GM19395 (cell line): ENCODE measurements at regions not wholly inside any gene's neighbourhood (a gene's known extent, or its start where the extent isn't known, plus 50 kb on each side); places are given as distances from the start of the nearest gene placed in this dataset.

Experiments
- ATAC-seq: cut with Tn5 transposase; IDR thresholded peaks from one replicate; pipeline ENCODE4 v1.9.1; 2021; ENCODE audit warnings: mild to moderate bottlenecking, moderate library complexity; ENCODE audit not compliant: unreplicated experiment

GRCh38 chr6:134719911-134720310 is 230.0 kb downstream of the ALDH8A1 start:
- no peak for ATAC-seq

- ATAC-seq: no peak
Measured at GRCh38 chr6:134719286-134719685, 230.6 kb downstream of the ALDH8A1 start.

GRCh38 chr6:134714679-134715078 is 235.2 kb downstream of the ALDH8A1 start:
- ATAC-seq: no peak

- ATAC-seq: no peak
Measured at GRCh38 chr6:134714113-134714512, 235.8 kb downstream of the ALDH8A1 start.

GRCh38 chr6:134712311-134712710 is 237.6 kb downstream of the ALDH8A1 start:
- no peak for ATAC-seq

- no peak for ATAC-seq
Measured at GRCh38 chr6:134708079-134708478, 241.8 kb downstream of the ALDH8A1 start.

GRCh38 chr6:134707342-134708031 is 242.4 kb downstream of the ALDH8A1 start:
- no peak for ATAC-seq

GRCh38 chr6:134706806-134707205 is 243.1 kb downstream of the ALDH8A1 start:
- no peak for ATAC-seq

- ATAC-seq: no peak
Measured at GRCh38 chr6:134706153-134706552, 243.7 kb downstream of the ALDH8A1 start.

- ATAC-seq: no peak
Measured at GRCh38 chr6:134703206-134703605, 246.7 kb downstream of the ALDH8A1 start.

- no peak for ATAC-seq
Measured at GRCh38 chr6:134702279-134702678, 247.6 kb downstream of the ALDH8A1 start.

GRCh38 chr6:134701301-134701700 is 248.6 kb downstream of the ALDH8A1 start:
- no peak for ATAC-seq

- ATAC-seq: no peak
Measured at GRCh38 chr6:134698228-134698627, 251.7 kb downstream of the ALDH8A1 start.

- ATAC-seq: no peak
Measured at GRCh38 chr6:134692008-134692407, 257.9 kb downstream of the ALDH8A1 start.

GRCh38 chr6:134691180-134691579 is 258.7 kb downstream of the ALDH8A1 start:
- ATAC-seq: no peak

GRCh38 chr6:134690048-134690447 is 259.9 kb downstream of the ALDH8A1 start:
- ATAC-seq: no peak

- ATAC-seq: no peak
Measured at GRCh38 chr6:134689641-134690040, 260.3 kb downstream of the ALDH8A1 start.

- no peak for ATAC-seq
Measured at GRCh38 chr6:134689177-134689576, 260.7 kb downstream of the ALDH8A1 start.

- no peak for ATAC-seq
Measured at GRCh38 chr6:134686071-134686470, 263.8 kb downstream of the ALDH8A1 start.

GRCh38 chr6:134684423-134684795 is 265.5 kb downstream of the ALDH8A1 start:
- no peak for ATAC-seq

- ATAC-seq: no peak
Measured at GRCh38 chr6:134683783-134684422, 266.0 kb downstream of the ALDH8A1 start.

GRCh38 chr6:134680433-134680832 is 269.5 kb downstream of the ALDH8A1 start:
- no peak for ATAC-seq

- ATAC-seq: no peak
Measured at GRCh38 chr6:134680021-134680420, 269.9 kb downstream of the ALDH8A1 start.
